OCI-LY1 (cell line): ENCODE measurements at regions not wholly inside any gene's neighbourhood (a gene's known extent, or its start where the extent isn't known, plus 50 kb on each side); places are given as distances from the start of the nearest gene placed in this dataset.
"Not testable (repeated sequence)": the region's sequence is repeated elsewhere in the genome, so short reads cannot be mapped to it uniquely, and the experiment has no call there.

Experiments
- H2AFZ ChIP-seq: fragments of 200-600 bp; sonication (generic), shearing (Covaris generic); 2 replicates; pipeline ENCODE4 v1.6.0; 2014; ENCODE audit warnings: antibody characterized with exemption, mild to moderate bottlenecking, low read length
- H3F3A ChIP-seq: fragments of 200-600 bp; sonication (generic), shearing (Covaris generic); 2 replicates; pipeline ENCODE4 v1.6.0; 2014; ENCODE audit warnings: mild to moderate bottlenecking, antibody characterized with exemption, low read length, moderate library complexity; ENCODE audit not compliant: insufficient read depth
- H3K27ac ChIP-seq: fragments of 200-600 bp; sonication (generic); 2 replicates; pipeline ENCODE4 v1.5.1; 2014; ENCODE audit warnings: low read length, mixed run types, mild to moderate bottlenecking, low read depth; ENCODE audit not compliant: poor library complexity, severe bottlenecking
- H3K27me3 ChIP-seq: fragments of 200-600 bp; sonication (generic); 2 replicates; pipeline ENCODE4 v1.6.0; 2014; ENCODE audit warnings: antibody characterized with exemption, mild to moderate bottlenecking, low read length, moderate library complexity; ENCODE audit not compliant: insufficient read depth
- H3K36me3 ChIP-seq: fragments of 200-600 bp; sonication (generic); 2 replicates; pipeline ENCODE4 v1.6.1; 2014; ENCODE audit warnings: mild to moderate bottlenecking, antibody characterized with exemption, low read length, moderate library complexity, mixed read lengths; ENCODE audit not compliant: insufficient read depth
- H3K4me1 ChIP-seq: fragments of 200-600 bp; sonication (generic); 2 replicates; pipeline ENCODE4 v1.5.1; 2014; ENCODE audit warnings: mild to moderate bottlenecking, low read length, moderate library complexity; ENCODE audit not compliant: insufficient read depth, severe bottlenecking
- H3K4me2 ChIP-seq: fragments of 200-600 bp; sonication (generic), shearing (Covaris generic); 2 replicates; pipeline ENCODE4 v1.6.1; 2014; ENCODE audit warnings: low read length
- H3K4me3 ChIP-seq: fragments of 200-600 bp; sonication (generic); 2 replicates; pipeline ENCODE4 v1.5.1; 2014; ENCODE audit warnings: low read length, low read depth, mild to moderate bottlenecking, mixed read lengths; ENCODE audit not compliant: poor library complexity, severe bottlenecking
- H3K79me2 ChIP-seq: fragments of 200-600 bp; shearing (Covaris generic); 2 replicates; pipeline ENCODE4 v1.6.1; 2016; ENCODE audit warnings: mixed run types, low read length, mixed read lengths; ENCODE audit not compliant: insufficient read depth
- H3K9ac ChIP-seq: fragments of 200-600 bp; sonication (generic), shearing (Covaris generic); 2 replicates; pipeline ENCODE4 v1.6.1; 2014; ENCODE audit warnings: mild to moderate bottlenecking, low read length, mixed read lengths
- H3K9me2 ChIP-seq: fragments of 200-600 bp; sonication (generic), shearing (Covaris generic); 2 replicates; pipeline ENCODE4 v1.6.1; 2014; ENCODE audit warnings: low read depth, mild to moderate bottlenecking, low read length, mixed read lengths
- H3K9me3 ChIP-seq: fragments of 200-600 bp; shearing (Covaris generic); 2 replicates; pipeline ENCODE4 v1.6.1; 2014; ENCODE audit warnings: low read length, mixed read lengths
- H4K20me1 ChIP-seq: fragments of 200-600 bp; sonication (generic), shearing (Covaris generic); 2 replicates; pipeline ENCODE4 v1.6.0; 2016; ENCODE audit warnings: mild to moderate bottlenecking, low read length; ENCODE audit not compliant: insufficient read depth

DNA sequence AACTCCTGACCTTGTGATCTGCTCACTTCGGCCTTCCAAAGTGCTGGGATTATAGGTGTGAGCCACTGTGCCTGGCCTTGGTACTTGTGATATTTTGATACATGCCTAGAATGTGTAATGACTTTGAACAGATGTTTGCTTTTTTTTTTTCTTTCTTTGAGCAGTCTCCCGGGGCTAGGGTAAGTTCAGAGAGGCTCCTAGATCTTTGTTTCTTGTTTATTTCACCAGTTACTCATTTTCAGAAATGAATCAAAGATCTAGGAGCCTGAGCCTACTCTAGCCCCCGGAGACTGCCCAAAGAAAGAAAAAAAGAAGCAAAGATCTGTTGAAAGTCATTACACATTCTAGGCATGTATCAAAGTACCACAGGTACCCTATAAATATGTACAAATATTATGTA, 83.0 kb upstream of the CRYM start:
- not testable (repeated sequence) for H2AFZ ChIP-seq, H3K9me2 ChIP-seq, H3F3A ChIP-seq, H4K20me1 ChIP-seq, H3K4me2 ChIP-seq, H3K27me3 ChIP-seq, H3K9me3 ChIP-seq, H3K36me3 ChIP-seq, H3K79me2 ChIP-seq
- H3K4me3 ChIP-seq = peak overlapping the region; percentile 13
- H3K27ac ChIP-seq = peak overlapping the region; percentile 95
- H3K4me1 ChIP-seq = peaks cover 90% of the 10 kb centered on the region
- peak overlapping the region; percentile 39; the same call in 1 of the 2 replicates for H3K9ac ChIP-seq

DNA sequence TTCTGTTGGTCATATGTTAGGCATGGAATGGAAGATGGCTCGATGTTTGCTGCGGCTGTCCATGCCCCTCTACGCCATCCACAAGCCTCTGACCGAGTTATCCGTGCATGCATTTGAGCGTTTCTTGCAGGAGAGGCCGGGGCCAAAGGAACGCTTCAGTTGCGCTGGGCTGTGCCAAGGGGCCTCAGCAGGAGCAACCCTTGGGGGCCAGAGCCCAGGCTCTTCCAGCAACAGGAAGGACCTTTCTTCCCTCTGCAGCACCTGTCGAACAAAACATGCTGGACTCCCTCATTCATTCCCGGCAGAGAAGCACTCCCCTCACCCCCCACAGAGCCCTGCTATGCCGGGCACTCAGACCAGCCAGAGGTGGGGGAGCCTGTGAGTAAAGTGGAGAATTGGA, 81.4 kb upstream of the CRYM start:
- peak overlapping the region; percentile 53 for H3K4me2 ChIP-seq

DNA sequence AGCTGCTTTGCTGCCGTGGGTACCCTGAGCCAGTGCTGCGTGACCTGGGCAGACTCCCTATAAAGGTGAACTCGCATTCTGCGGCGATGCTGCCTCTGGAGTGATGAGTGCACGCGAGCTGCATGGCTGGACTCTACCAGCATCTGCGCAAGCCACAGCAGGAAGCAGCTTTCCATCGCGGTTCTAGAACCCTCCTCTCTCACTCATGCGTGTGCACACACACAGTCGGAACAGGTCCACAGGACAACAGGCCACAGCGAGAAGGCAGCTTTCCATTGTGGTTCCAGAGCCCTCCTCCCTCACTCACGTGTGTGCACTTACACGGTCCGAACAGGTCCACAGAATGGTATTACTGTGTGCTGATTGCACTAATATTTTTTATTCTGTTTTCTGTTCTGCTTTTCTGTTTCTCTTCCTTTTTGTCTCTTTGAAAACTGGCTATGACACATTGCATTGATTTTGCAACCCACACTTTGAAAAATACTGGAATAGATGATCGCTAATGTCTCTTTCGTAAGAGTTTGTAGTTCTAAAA, 80.2 kb upstream of the CRYM start:
- not testable (repeated sequence) for H3K36me3 ChIP-seq, H2AFZ ChIP-seq, H3K79me2 ChIP-seq, H3K9me3 ChIP-seq, H3K9me2 ChIP-seq, H3K27me3 ChIP-seq, H4K20me1 ChIP-seq, H3F3A ChIP-seq
- Histone ChIP-seq H3K4me2 (peak overlapping the region; percentile 69), H3K4me3 (peak overlapping the region; percentile 36), H3K4me1 (peaks cover 76% of the 10 kb centered on the region), H3K27ac (peak overlapping the region; percentile 95), H3K9ac (peak overlapping the region; percentile 48; the same call in 1 of the 2 replicates)

More for the DNA sequence above, 81.4 kb upstream of the CRYM start:
- not testable (repeated sequence) for H3K36me3 ChIP-seq, H3F3A ChIP-seq, H3K9me2 ChIP-seq, H3K27me3 ChIP-seq, H3K9me3 ChIP-seq, H3K79me2 ChIP-seq, H2AFZ ChIP-seq, H4K20me1 ChIP-seq
- H3K9ac ChIP-seq = peak overlapping the region; percentile 59
- H3K4me1 ChIP-seq = peaks cover 88% of the 10 kb centered on the region
- peak overlapping the region; percentile 47 for H3K4me3 ChIP-seq
- peak overlapping the region; percentile 95 for H3K27ac ChIP-seq

DNA sequence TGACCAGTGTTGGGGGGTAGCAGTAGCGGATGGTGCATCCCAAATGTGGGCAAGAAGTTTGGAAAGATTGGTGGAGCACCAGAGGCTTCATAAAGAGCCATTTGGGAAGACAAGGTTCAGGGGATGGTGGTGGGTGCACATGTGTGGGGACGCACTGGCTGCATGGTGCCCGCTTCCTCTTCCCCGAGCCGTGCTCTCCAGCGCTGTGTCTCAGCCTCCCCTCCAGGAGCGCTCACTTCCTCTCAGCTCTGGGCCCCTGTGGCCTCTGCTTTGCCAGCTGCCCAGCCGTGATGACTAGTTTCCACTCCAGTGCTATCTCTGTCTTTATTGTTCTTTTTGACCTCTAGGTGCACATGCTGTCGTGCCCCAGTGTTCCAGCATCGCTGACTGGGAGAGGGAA, 78.2 kb upstream of the CRYM start:
- H3K9ac ChIP-seq = peak overlapping the region; percentile 52; the same call in 1 of the 2 replicates
- not testable (repeated sequence) for H3K27me3 ChIP-seq, H3K36me3 ChIP-seq, H3K4me3 ChIP-seq, H3K79me2 ChIP-seq, H3F3A ChIP-seq, H2AFZ ChIP-seq, H3K9me2 ChIP-seq, H4K20me1 ChIP-seq, H3K9me3 ChIP-seq
- peak overlapping the region; percentile 95 for H3K27ac ChIP-seq
- H3K4me2 ChIP-seq = peak overlapping the region; percentile 69; the same call in 1 of the 2 replicates
- H3K4me1 ChIP-seq = peaks cover 63% of the 10 kb centered on the region

DNA sequence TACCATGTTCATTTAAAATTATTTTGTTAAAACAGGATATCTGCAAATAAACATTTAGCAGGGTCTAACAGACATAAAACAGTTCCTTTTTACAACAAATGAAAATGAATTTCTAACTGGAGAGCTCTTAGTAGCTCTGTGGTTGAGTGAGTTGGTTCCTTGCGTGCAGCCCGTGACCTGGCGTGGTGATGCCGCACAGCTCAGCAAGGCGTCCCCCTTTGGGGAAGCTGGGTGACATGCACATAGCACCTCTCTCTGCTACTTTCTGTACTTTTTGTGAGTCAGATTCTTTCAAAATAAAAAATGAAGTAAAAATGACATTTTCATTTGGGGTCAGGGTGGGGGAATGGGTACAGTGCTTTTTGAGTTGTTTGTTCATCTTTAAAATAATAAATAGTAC, 73.3 kb upstream of the CRYM start:
- H3K9me2 ChIP-seq, H3K9ac ChIP-seq, H2AFZ ChIP-seq, H3F3A ChIP-seq, H3K36me3 ChIP-seq, H4K20me1 ChIP-seq, H3K27ac ChIP-seq, H3K4me3 ChIP-seq, H3K9me3 ChIP-seq, H3K79me2 ChIP-seq, H3K27me3 ChIP-seq: not testable (repeated sequence)
- H3K4me1 ChIP-seq = peaks cover 25% of the 10 kb centered on the region
- H3K4me2 ChIP-seq = peak overlapping the region; percentile 34; the same call in 1 of the 2 replicates

DNA sequence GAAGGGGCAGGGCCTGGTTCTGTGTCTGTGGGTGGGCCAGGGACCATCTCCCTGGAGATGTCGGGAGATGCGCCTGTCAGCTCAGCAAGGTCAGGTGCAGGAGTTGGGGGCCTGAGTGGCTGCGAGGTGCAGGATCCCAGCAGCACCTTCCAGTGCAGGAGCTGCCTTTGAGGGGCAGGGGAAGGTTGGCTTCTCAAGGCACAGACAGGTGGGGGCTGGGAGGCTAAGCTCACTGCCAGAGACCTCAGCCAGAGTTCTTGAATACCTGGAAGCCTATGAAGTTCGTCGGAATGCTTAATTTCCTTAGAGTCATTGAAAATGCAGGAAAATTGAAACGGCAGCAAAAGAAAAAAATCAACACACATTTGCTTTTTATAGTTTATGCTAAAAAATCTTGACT, 72.8 kb upstream of the CRYM start:
- H3K27ac ChIP-seq, H3K36me3 ChIP-seq, H3K9me3 ChIP-seq, H4K20me1 ChIP-seq, H3F3A ChIP-seq, H2AFZ ChIP-seq, H3K27me3 ChIP-seq, H3K9me2 ChIP-seq, H3K4me2 ChIP-seq, H3K9ac ChIP-seq, H3K4me3 ChIP-seq, H3K79me2 ChIP-seq: not testable (repeated sequence)
- H3K4me1 ChIP-seq = peaks cover 21% of the 10 kb centered on the region

DNA sequence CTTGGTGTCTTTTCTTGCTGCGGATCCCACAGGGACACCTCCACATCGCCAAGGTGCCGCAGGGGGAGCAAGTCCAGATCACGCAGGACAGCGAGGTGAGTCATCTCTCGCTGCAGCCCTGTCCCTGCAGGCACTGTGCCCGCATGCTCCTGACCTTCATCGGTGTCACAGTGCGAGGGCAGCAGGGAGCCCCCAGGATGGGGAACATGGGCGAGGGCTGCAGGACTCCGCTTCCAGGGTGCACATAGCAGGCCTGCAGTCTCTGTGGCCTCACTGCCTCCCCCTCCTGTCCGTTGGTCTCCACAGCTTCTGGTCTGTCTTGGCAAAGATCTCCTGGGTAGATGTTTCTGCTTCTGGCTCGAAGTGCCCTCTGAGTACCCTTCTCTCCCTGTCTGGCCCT, 71.2 kb upstream of the CRYM start:
- not testable (repeated sequence) for H3K9ac ChIP-seq, H3F3A ChIP-seq, H3K27ac ChIP-seq, H3K9me3 ChIP-seq, H4K20me1 ChIP-seq, H2AFZ ChIP-seq, H3K4me3 ChIP-seq, H3K79me2 ChIP-seq, H3K9me2 ChIP-seq, H3K27me3 ChIP-seq, H3K36me3 ChIP-seq, H3K4me2 ChIP-seq
- peaks cover 25% of the 10 kb centered on the region for H3K4me1 ChIP-seq

DNA sequence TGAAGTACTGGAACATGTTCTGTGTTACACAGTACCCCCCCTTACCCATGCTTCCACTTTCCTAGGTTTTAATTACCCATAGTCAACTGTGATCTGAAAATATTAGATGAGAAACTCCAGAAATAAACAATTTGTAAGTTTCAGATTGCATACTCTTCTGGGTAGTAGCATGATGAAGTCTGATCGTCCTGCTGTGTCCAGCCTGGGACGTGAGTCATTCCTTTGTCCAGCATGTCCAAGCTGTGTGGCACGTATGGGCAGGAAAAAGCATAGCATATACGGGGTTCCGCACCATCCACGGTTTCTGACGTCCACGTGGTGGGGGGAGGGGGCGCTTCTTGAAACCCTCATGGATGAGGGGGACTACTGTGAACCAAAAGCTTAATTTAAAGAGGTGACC, 70.7 kb upstream of the CRYM start:
- H3K79me2 ChIP-seq, H3K9me2 ChIP-seq, H3F3A ChIP-seq, H3K27me3 ChIP-seq, H3K36me3 ChIP-seq, H2AFZ ChIP-seq, H4K20me1 ChIP-seq, H3K9me3 ChIP-seq, H3K9ac ChIP-seq, H3K4me3 ChIP-seq, H3K4me2 ChIP-seq, H3K27ac ChIP-seq: not testable (repeated sequence)
- peaks cover 25% of the 10 kb centered on the region for H3K4me1 ChIP-seq
